GM10266 (cell line): ENCODE measurements at regions not wholly inside any gene's neighbourhood (a gene's known extent, or its start where the extent isn't known, plus 50 kb on each side); places are given as distances from the start of the nearest gene placed in this dataset.

Experiments used
- DNase-seq: peaks from one replicate; pipeline ENCODE4 v3.0.0; 2012; ENCODE audit errors: extremely low spot score
- TF ChIP-seq, protein P1 (sequence below): IDR thresholded peaks from 2 replicates; pipeline ENCODE4 v1.5.1; 2012; ENCODE audit warnings: mild to moderate bottlenecking, low read depth; ENCODE audit not compliant: control insufficient read depth, insufficient read depth; ENCODE audit errors: missing control alignments

DNA sequence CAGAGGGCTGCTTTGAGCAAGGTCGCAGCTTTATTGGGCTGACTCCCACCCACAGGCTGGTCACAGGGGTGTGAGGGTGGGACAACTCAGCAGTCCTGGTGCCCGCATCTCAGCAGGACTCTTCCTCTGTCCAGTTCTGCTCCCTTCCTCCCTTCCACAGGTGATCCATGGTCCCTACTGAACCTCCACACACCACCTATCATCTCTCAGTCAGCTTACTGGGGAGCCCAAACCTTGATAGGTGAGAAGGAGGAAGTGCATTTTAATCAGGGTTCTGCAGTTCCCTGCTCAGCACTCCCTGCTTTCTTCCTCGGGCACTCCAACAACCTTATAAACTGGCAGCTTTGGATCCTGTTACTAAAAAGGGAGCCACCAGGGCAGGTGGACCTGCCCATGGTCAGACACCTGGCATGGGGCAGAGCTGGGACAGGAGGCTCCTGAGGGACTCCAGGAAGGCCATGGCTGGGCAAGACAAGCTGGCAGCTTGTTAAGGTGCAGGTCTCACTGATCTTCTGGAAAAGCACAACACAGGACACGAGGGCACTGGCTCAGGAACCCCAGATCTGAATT is 664.6 kb downstream of the BCL11B start:
- no peak for DNase-seq
- TF ChIP-seq, protein P1, sequence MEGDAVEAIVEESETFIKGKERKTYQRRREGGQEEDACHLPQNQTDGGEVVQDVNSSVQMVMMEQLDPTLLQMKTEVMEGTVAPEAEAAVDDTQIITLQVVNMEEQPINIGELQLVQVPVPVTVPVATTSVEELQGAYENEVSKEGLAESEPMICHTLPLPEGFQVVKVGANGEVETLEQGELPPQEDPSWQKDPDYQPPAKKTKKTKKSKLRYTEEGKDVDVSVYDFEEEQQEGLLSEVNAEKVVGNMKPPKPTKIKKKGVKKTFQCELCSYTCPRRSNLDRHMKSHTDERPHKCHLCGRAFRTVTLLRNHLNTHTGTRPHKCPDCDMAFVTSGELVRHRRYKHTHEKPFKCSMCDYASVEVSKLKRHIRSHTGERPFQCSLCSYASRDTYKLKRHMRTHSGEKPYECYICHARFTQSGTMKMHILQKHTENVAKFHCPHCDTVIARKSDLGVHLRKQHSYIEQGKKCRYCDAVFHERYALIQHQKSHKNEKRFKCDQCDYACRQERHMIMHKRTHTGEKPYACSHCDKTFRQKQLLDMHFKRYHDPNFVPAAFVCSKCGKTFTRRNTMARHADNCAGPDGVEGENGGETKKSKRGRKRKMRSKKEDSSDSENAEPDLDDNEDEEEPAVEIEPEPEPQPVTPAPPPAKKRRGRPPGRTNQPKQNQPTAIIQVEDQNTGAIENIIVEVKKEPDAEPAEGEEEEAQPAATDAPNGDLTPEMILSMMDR, result no peak

GRCh38 chr14:98608071-98609060 is 663.6 kb downstream of the BCL11B start:
- DNase-seq, result no peak
- TF ChIP-seq, protein P1, result no peak

DNA sequence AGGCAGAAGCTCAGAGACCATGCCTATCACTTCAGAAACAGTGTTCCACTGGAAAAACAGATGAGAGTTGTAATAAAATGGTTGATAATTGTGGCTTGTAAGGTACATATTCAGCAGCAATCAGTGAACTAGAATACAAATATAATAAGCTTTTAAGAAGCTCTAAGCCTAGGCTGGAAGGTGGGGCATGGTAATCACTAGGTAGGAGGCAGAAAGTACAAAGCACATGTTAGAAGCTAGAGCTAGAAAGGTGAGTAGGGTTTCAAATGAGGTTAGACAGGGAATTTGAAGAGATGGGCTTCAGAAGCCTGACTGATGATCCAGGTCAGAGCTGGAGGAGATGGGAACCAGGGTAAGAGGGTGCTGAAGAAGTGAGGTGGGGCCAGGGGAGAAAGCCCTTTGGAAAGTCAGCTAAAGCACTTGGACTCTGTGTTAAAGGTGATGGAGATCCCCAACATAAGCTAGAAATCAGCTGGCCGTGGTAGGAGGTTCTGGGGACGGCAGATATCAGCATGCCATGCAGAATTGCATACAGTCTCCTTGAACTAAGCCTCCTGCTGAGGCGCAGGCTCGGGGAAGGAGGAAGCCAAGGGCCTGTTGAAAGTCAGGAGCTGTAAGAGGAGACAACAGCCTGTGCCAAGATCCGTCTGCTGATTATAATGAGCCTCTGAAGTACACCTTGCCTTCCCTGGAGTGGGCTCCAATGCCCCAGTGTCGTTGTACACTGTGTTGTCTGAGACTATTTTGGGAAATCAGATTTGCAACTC is 659.4 kb downstream of the BCL11B start:
- DNase-seq, result no peak
- TF ChIP-seq, protein P1, result no peak

DNA sequence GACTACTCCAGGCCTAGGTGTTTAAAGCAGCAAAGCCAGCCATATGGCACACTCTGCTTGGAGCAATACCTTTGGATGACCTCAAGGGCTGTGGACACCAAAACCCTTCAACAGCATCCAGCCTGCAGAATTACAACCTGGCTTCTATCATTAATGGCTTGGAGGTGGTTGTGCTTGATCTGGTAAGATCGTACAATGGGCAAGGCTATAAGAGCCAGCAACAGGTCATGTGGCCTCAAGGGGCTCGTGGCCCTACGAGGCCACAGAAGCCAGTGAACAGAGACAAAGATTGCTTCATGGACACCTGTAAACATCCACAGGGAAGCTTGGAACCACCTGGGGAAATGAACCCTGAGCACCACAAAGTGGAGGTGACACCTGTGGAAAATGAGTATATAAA is 657.3 kb downstream of the BCL11B start:
- DNase-seq, result no peak
- TF ChIP-seq, protein P1, result no peak

DNA sequence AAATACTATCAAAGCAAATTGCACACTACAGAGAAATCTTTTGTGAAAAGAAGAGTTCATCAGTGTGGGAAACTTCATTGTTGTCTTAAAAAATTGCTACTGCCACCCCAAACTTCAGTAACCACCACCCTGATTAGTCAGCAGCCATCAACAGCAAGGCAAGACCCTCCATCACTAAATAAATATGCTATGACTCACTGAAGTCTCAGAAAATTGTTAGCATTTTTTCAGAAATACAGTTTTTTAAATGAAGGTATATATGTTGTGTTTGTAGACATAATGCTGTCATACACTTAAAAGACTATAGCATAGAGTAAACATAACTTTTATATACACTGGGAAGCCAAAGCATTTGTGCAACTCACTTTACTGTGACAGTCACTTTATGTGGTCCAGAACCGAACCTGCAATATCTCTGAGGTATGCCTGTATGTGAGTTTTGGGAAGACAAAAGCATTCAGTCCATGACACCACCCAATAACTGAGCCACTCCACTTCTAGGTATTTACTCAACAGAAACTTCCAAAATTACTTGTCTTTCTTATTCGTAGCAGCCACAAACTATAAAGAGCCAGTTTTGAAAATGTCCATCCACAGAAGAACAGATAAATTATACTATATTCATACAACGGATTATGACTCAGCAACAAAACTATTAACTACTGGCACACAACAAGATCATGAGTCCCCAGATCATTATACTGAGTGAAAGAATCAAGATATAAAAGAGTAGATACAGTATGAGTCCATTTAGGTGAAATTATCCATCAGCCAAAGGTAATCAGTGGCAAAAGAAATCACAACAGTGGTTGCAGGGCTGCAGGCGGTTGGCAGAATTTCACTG is 649.6 kb downstream of the BCL11B start:
- DNase-seq, result no peak
- TF ChIP-seq, protein P1, result no peak

DNA sequence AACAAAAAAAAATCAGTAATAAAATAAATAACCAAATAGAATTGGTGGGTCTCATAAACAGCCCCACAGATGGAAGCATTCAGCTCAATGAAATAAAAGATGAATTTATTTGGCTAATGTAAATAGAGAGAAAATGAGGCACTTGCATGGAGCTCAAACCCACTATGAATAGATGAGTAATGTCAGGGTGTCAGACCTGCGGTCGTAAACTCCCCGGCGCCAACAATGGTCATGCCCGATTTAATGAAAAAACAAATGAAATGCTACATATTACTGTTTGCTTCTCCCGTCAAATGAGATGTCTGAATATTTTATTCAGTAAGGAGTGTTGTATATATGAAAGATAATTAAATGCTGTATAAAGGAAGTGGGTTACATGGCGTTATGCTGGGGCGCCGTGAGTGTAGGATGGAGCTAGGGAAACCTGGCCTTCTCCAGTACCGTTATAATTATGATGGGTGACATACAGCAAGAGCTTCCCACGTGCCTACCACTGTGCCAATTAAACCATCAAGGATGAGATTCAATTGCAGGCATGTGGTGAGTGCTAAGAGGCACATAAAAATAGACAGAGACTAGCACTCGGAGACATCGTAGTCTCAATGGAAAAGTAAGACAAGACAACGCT is 648.1 kb downstream of the BCL11B start:
- TF ChIP-seq, protein P1, result no peak
- no peak for DNase-seq
